RPMI8226 (cell line): ENCODE measurements at regions not wholly inside any gene's neighbourhood (a gene's known extent, or its start where the extent isn't known, plus 50 kb on each side); places are given as distances from the start of the nearest gene placed in this dataset.
"Not testable (repeated sequence)": the region's sequence is repeated elsewhere in the genome, so short reads cannot be mapped to it uniquely, and the experiment has no call there.

Experiments
- DNase-seq: peaks from one replicate; pipeline ENCODE4 v3.0.0-alpha.2; 2015

GRCh38 chr6:4366635-4367395, 231.4 kb upstream of the ECI2 start:
- DNase-seq: no peak

- no peak for DNase-seq
Observed at GRCh38 chr6:4365686-4366085, 230.3 kb upstream of the ECI2 start.

- no peak for DNase-seq
Observed at GRCh38 chr6:4364711-4365110, 229.3 kb upstream of the ECI2 start.

GRCh38 chr6:4364172-4364571, 228.8 kb upstream of the ECI2 start:
- no peak for DNase-seq

GRCh38 chr6:4363656-4364055, 228.3 kb upstream of the ECI2 start:
- DNase-seq: no peak

GRCh38 chr6:4362326-4362725, 227.0 kb upstream of the ECI2 start:
- no peak for DNase-seq

GRCh38 chr6:4360920-4361319, 225.5 kb upstream of the ECI2 start:
- no peak for DNase-seq

- DNase-seq: no peak
Observed at GRCh38 chr6:4359108-4359730, 223.8 kb upstream of the ECI2 start.

- no peak for DNase-seq
Observed at GRCh38 chr6:4358414-4359107, 223.2 kb upstream of the ECI2 start.

GRCh38 chr6:4357660-4358152, 222.3 kb upstream of the ECI2 start:
- DNase-seq: not testable (repeated sequence)

- no peak for DNase-seq
Observed at GRCh38 chr6:4356899-4357659, 221.7 kb upstream of the ECI2 start.

- DNase-seq: no peak
Observed at GRCh38 chr6:4355241-4355640, 219.9 kb upstream of the ECI2 start.

GRCh38 chr6:4354181-4354580, 218.8 kb upstream of the ECI2 start:
- DNase-seq: no peak

- no peak for DNase-seq
Observed at GRCh38 chr6:4352731-4353130, 217.4 kb upstream of the ECI2 start.

- DNase-seq: no peak
Observed at GRCh38 chr6:4352322-4352669, 216.9 kb upstream of the ECI2 start.

- DNase-seq: no peak
Observed at GRCh38 chr6:4351520-4352321, 216.3 kb upstream of the ECI2 start.

- no peak for DNase-seq
Observed at GRCh38 chr6:4350567-4351519, 215.5 kb upstream of the ECI2 start.

- DNase-seq: no peak
Observed at GRCh38 chr6:4349931-4350330, 214.6 kb upstream of the ECI2 start.

GRCh38 chr6:4349323-4349722, 213.9 kb upstream of the ECI2 start:
- no peak for DNase-seq

- no peak for DNase-seq
Observed at GRCh38 chr6:4348462-4349112, 213.2 kb upstream of the ECI2 start.

- no peak for DNase-seq
Observed at GRCh38 chr6:4347877-4348276, 212.5 kb upstream of the ECI2 start.
